Liver (tissue), 8 donors: ENCODE measurements at regions not wholly inside any gene's neighbourhood (a gene's known extent, or its start where the extent isn't known, plus 50 kb on each side); places are given as distances from the start of the nearest gene placed in this dataset.

Experiments
- DNase-seq: peaks from one replicate; pipeline ENCODE4 v3.0.0-alpha.2; 2017; ENCODE audit warnings: low spot score
- H3K27ac ChIP-seq, 2 donors: one replicate each; pipeline ENCODE4 v1.7.0; 2013; ENCODE audit warnings: inconsistent platforms in 2 of 2, low read length in 2 of 2, control low read depth in 1 of 2, low read depth in 1 of 2, mild to moderate bottlenecking in 1 of 2
- H3K27me3 ChIP-seq, 4 donors: one replicate each; pipeline versions ENCODE4 v1.6.1 to v1.7.0; 2013; ENCODE audit warnings: low read length in 3 of 4, inconsistent platforms in 1 of 4, mild to moderate bottlenecking in 1 of 4, moderate library complexity in 1 of 4; ENCODE audit not compliant: control insufficient read depth in 4 of 4, insufficient read depth in 4 of 4
- H3K36me3 ChIP-seq, 4 donors: one replicate each; pipeline versions ENCODE4 v1.6.1 to v1.7.0; 2013; ENCODE audit warnings: low read length in 3 of 4, mild to moderate bottlenecking in 3 of 4, low read depth in 1 of 4, moderate library complexity in 1 of 4; ENCODE audit not compliant: control insufficient read depth in 4 of 4, insufficient read depth in 3 of 4
- H3K4me1 ChIP-seq, 4 donors: one replicate each; pipeline versions ENCODE4 v1.6.1 to v1.7.0; 2013; ENCODE audit warnings: low read length in 3 of 4, mild to moderate bottlenecking in 3 of 4, moderate library complexity in 1 of 4; ENCODE audit not compliant: control insufficient read depth in 4 of 4, insufficient read depth in 4 of 4
- H3K4me3 ChIP-seq, 3 donors: one replicate each; pipeline versions ENCODE4 v1.6.1 to v1.7.0; 2013; ENCODE audit warnings: low read length in 3 of 3, control low read depth in 1 of 3, low read depth in 1 of 3, mild to moderate bottlenecking in 1 of 3
- H3K9ac ChIP-seq, 2 donors: one replicate each; pipeline ENCODE4 v1.7.0; 2013; ENCODE audit warnings: low read length in 2 of 2, mild to moderate bottlenecking in 2 of 2, moderate library complexity in 2 of 2, control low read depth in 1 of 2, low read depth in 1 of 2
- H3K9me3 ChIP-seq, 4 donors: one replicate each; pipeline versions ENCODE4 v1.6.1 to v1.7.0; 2013; ENCODE audit warnings: low read length in 3 of 4; ENCODE audit not compliant: control insufficient read depth in 4 of 4
- ATF3 ChIP-seq: IDR thresholded peaks from 2 replicates; pipeline ENCODE4 v1.6.1; 2016; ENCODE audit warnings: antibody characterized with exemption
- EGR1 ChIP-seq, 2 donors: IDR thresholded peaks; 2 replicates each; pipeline ENCODE4 v1.6.1; 2016 to 2018; ENCODE audit warnings: antibody characterized with exemption in 2 of 2, low read depth in 2 of 2
- FOXA1 ChIP-seq: IDR thresholded peaks from 2 replicates; pipeline ENCODE4 v1.6.1; 2016; ENCODE audit warnings: antibody characterized with exemption
- FOXA2 ChIP-seq: IDR thresholded peaks from 2 replicates; pipeline ENCODE4 v1.6.1; 2016; ENCODE audit warnings: antibody characterized with exemption
- HNF4G ChIP-seq: IDR thresholded peaks from 2 replicates; pipeline ENCODE4 v1.6.1; 2016; ENCODE audit warnings: antibody characterized with exemption
- JUND ChIP-seq, 2 donors: IDR thresholded peaks; 2 replicates each; pipeline ENCODE4 v1.6.1; 2016; ENCODE audit warnings: antibody characterized with exemption in 2 of 2
- MAX ChIP-seq: IDR thresholded peaks from 2 replicates; pipeline ENCODE4 v1.6.1; 2016; ENCODE audit warnings: antibody characterized with exemption
- NR2F2 ChIP-seq: IDR thresholded peaks from 2 replicates; pipeline ENCODE4 v1.6.1; 2016; ENCODE audit warnings: antibody characterized with exemption
- RAD21 ChIP-seq, 2 donors: IDR thresholded peaks; 2 replicates each; pipeline ENCODE4 v1.6.1; 2016; ENCODE audit warnings: antibody characterized with exemption in 2 of 2, mild to moderate bottlenecking in 2 of 2
- RXRA ChIP-seq, 2 donors: IDR thresholded peaks; 2 replicates each; pipeline ENCODE4 v1.6.1; 2017 to 2018; ENCODE audit warnings: antibody characterized with exemption in 2 of 2, mild to moderate bottlenecking in 1 of 2
- TAF1 ChIP-seq: conservative IDR thresholded peaks from 2 replicates; pipeline ENCODE4 v1.6.1; 2016; ENCODE audit warnings: antibody characterized with exemption, mild to moderate bottlenecking
- YY1 ChIP-seq: IDR thresholded peaks from 2 replicates; pipeline ENCODE4 v1.6.1; 2016; ENCODE audit warnings: antibody characterized with exemption, mild to moderate bottlenecking
- ZBTB33 ChIP-seq: IDR thresholded peaks from 2 replicates; pipeline ENCODE4 v1.6.1; 2016; ENCODE audit warnings: antibody characterized with exemption
- WGBS: extraction: QIAGEN DNeasy Blood & Tissue Kit; methylation state at CpG from one replicate; pipeline ENCODE4 v1.1.7; 2013; 5-methylcytosine and 5-hydroxymethylcytosine counted together
- TF ChIP-seq, protein P1 (sequence below): fragments of 150-350 bp; IDR thresholded peaks from 2 replicates; pipeline ENCODE4 v1.5.1; 2017; ENCODE audit warnings: improper control_type of control experiment, low read depth, low read length; ENCODE audit not compliant: missing input control
- TF ChIP-seq, protein P2 (sequence below): IDR thresholded peaks from 2 replicates; pipeline ENCODE4 v1.6.1; 2016; ENCODE audit warnings: antibody characterized with exemption, mild to moderate bottlenecking
- donor health status: healthy.
- donor health status: healthy.
- donor health status: healthy.
- donor health status: healthy.
- donor health status: healthy.

DNA sequence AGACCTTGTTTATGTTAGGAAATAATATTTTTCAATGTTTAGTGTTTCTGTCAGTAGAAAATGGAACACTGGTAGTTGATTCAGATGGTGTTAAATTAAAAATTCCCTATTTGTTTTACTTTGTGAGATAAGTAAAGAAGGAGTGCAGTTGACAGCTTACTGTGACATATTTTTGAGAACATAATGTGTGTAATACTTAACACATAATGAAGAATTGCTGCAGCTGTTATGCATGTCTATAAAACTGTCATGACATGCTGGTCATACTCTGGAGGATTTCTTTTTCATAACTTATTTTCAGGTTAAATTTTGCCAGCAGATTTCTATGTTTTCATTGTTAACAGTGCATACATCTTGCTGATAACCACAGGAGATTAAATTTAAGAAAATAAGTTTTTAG lies 296.1 kb downstream of the CTH start:
- no peaks in the 10 kb centered on the region for H3K4me1 ChIP-seq
- no peak overlapping the region for H3K9ac ChIP-seq
- TF ChIP-seq YY1, result no peak
- no peak for TF ChIP-seq NR2F2
- TF ChIP-seq MAX, result no peak
- TF ChIP-seq, protein P1, sequence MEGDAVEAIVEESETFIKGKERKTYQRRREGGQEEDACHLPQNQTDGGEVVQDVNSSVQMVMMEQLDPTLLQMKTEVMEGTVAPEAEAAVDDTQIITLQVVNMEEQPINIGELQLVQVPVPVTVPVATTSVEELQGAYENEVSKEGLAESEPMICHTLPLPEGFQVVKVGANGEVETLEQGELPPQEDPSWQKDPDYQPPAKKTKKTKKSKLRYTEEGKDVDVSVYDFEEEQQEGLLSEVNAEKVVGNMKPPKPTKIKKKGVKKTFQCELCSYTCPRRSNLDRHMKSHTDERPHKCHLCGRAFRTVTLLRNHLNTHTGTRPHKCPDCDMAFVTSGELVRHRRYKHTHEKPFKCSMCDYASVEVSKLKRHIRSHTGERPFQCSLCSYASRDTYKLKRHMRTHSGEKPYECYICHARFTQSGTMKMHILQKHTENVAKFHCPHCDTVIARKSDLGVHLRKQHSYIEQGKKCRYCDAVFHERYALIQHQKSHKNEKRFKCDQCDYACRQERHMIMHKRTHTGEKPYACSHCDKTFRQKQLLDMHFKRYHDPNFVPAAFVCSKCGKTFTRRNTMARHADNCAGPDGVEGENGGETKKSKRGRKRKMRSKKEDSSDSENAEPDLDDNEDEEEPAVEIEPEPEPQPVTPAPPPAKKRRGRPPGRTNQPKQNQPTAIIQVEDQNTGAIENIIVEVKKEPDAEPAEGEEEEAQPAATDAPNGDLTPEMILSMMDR, result no peak
- TF ChIP-seq JUND (IDR thresholded peaks at IDR 0.05), result no peak
- TF ChIP-seq RXRA (IDR thresholded peaks at IDR 0.05), result no peak
- no peak for TF ChIP-seq TAF1
- no peak for TF ChIP-seq ATF3
- no peak for TF ChIP-seq FOXA2
- TF ChIP-seq, protein P2, sequence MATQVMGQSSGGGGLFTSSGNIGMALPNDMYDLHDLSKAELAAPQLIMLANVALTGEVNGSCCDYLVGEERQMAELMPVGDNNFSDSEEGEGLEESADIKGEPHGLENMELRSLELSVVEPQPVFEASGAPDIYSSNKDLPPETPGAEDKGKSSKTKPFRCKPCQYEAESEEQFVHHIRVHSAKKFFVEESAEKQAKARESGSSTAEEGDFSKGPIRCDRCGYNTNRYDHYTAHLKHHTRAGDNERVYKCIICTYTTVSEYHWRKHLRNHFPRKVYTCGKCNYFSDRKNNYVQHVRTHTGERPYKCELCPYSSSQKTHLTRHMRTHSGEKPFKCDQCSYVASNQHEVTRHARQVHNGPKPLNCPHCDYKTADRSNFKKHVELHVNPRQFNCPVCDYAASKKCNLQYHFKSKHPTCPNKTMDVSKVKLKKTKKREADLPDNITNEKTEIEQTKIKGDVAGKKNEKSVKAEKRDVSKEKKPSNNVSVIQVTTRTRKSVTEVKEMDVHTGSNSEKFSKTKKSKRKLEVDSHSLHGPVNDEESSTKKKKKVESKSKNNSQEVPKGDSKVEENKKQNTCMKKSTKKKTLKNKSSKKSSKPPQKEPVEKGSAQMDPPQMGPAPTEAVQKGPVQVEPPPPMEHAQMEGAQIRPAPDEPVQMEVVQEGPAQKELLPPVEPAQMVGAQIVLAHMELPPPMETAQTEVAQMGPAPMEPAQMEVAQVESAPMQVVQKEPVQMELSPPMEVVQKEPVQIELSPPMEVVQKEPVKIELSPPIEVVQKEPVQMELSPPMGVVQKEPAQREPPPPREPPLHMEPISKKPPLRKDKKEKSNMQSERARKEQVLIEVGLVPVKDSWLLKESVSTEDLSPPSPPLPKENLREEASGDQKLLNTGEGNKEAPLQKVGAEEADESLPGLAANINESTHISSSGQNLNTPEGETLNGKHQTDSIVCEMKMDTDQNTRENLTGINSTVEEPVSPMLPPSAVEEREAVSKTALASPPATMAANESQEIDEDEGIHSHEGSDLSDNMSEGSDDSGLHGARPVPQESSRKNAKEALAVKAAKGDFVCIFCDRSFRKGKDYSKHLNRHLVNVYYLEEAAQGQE, result no peak
- TF ChIP-seq ZBTB33, result no peak
- H3K27ac ChIP-seq, result no peak overlapping the region
- no peak overlapping the region for H3K4me3 ChIP-seq
- peaks cover 0 to 5% (median 0%) of the 10 kb centered on the region in 4 donors for H3K27me3 ChIP-seq
- H3K9me3 ChIP-seq, result peaks cover 0 to 13% (median 2%) of the 10 kb centered on the region in 4 donors
- DNase-seq, result no peak
- H3K36me3 ChIP-seq, result no peaks in the 10 kb centered on the region

GRCh38 chr1:70714149-70714548 lies 303.1 kb downstream of the CTH start:
- TF ChIP-seq FOXA1 (no peak), RAD21 (IDR thresholded peaks at IDR 0.05) (no peak), RXRA (IDR thresholded peaks at IDR 0.05) (no peak), HNF4G (no peak), EGR1 (IDR thresholded peaks at IDR 0.05; ENCODE audit: low read depth in 2 of 2) (no peak)
- Histone ChIP-seq H3K4me1 (no peaks in the 10 kb centered on the region), H3K27ac (no peak overlapping the region), H3K36me3 (no peaks in the 10 kb centered on the region), H3K9me3 (peaks cover 0 to 13% (median 2%) of the 10 kb centered on the region in 4 donors), H3K9ac (no peak overlapping the region), H3K4me3 (no peak overlapping the region), H3K27me3 (no peaks in the 10 kb centered on the region)
- 62% methylated on average over 2 of the region's 2 CpGs for WGBS
- DNase-seq, result no peak
